Trophoblast cell (in vitro differentiated cells and primary cell): ENCODE measurements at regions not wholly inside any gene's neighbourhood (a gene's known extent, or its start where the extent isn't known, plus 50 kb on each side); places are given as distances from the start of the nearest gene placed in this dataset.

Experiments
- DNase-seq, 2 donors: peaks; one replicate each; pipeline ENCODE4 v3.0.0-alpha.2; 2016
- H2AFZ ChIP-seq: 2 replicates; pipeline ENCODE4 v1.6.1; 2013; ENCODE audit warnings: low read length, moderate library complexity, mild to moderate bottlenecking; ENCODE audit not compliant: insufficient read depth, poor library complexity
- H2AK5ac ChIP-seq: 2 replicates; pipeline ENCODE4 v1.6.1; 2013; ENCODE audit warnings: mild to moderate bottlenecking, low read length
- H2BK120ac ChIP-seq: 2 replicates; pipeline ENCODE4 v1.6.1; 2013; ENCODE audit warnings: low read length, mild to moderate bottlenecking, moderate library complexity; ENCODE audit not compliant: insufficient read depth, poor library complexity
- H2BK12ac ChIP-seq: 2 replicates; pipeline ENCODE4 v1.6.1; 2013; ENCODE audit warnings: mild to moderate bottlenecking, low read length, moderate library complexity
- H2BK5ac ChIP-seq: 2 replicates; pipeline ENCODE4 v1.6.1; 2013; ENCODE audit warnings: low read length, low read depth, moderate library complexity, mild to moderate bottlenecking; ENCODE audit not compliant: poor library complexity
- H3K14ac ChIP-seq: 2 replicates; pipeline ENCODE4 v1.6.1; 2013; ENCODE audit warnings: mild to moderate bottlenecking, low read length
- H3K18ac ChIP-seq: 2 replicates; pipeline ENCODE4 v1.6.1; 2013; ENCODE audit warnings: mild to moderate bottlenecking, low read length
- H3K23ac ChIP-seq: 2 replicates; pipeline ENCODE4 v1.6.1; 2013; ENCODE audit warnings: low read length
- H3K27ac ChIP-seq: 2 replicates; pipeline ENCODE4 v1.5.1; 2013; ENCODE audit warnings: low read depth, mild to moderate bottlenecking, inconsistent platforms, low read length, moderate library complexity
- H3K27me3 ChIP-seq: 2 replicates; pipeline ENCODE4 v1.6.1; 2013; ENCODE audit warnings: inconsistent platforms, mild to moderate bottlenecking, low read length, moderate library complexity; ENCODE audit not compliant: insufficient read depth
- H3K36me3 ChIP-seq, 2 experiments: 1 replicate in 1 of 2; 2 replicates in 1 of 2; pipeline ENCODE4 v1.6.1; 2013; ENCODE audit warnings: low read length in 2 of 2, mild to moderate bottlenecking in 2 of 2, moderate library complexity in 1 of 2; ENCODE audit not compliant: insufficient read depth in 2 of 2, control insufficient read depth in 1 of 2
- H3K4ac ChIP-seq: 2 replicates; pipeline ENCODE4 v1.6.1; 2013; ENCODE audit warnings: low read depth, mild to moderate bottlenecking, low read length, moderate library complexity
- H3K4me1 ChIP-seq, 2 experiments: 1 replicate in 1 of 2; 2 replicates in 1 of 2; pipeline ENCODE4 v1.6.1; 2013; ENCODE audit warnings: low read length in 2 of 2, mild to moderate bottlenecking in 2 of 2, moderate library complexity in 1 of 2; ENCODE audit not compliant: insufficient read depth in 2 of 2, control insufficient read depth in 1 of 2
- H3K4me2 ChIP-seq: 2 replicates; pipeline ENCODE4 v1.6.1; 2013; ENCODE audit warnings: inconsistent platforms, mild to moderate bottlenecking, low read length, moderate library complexity
- H3K4me3 ChIP-seq: 2 replicates; pipeline ENCODE4 v1.5.1; 2013; ENCODE audit warnings: mild to moderate bottlenecking, low read depth, low read length, inconsistent platforms
- H3K79me1 ChIP-seq: one replicate; pipeline ENCODE4 v1.6.1; 2013; ENCODE audit warnings: low read length
- H3K79me2 ChIP-seq: 2 replicates; pipeline ENCODE4 v1.6.1; 2013; ENCODE audit warnings: low read length, mild to moderate bottlenecking; ENCODE audit not compliant: control insufficient read depth, insufficient read depth, poor library complexity
- H3K9ac ChIP-seq: 2 replicates; pipeline ENCODE4 v1.6.1; 2013; ENCODE audit warnings: mild to moderate bottlenecking, low read length
- H3K9me3 ChIP-seq: 2 replicates; pipeline ENCODE4 v1.6.1; 2013; ENCODE audit warnings: low read depth, mild to moderate bottlenecking, control low read depth, inconsistent platforms, low read length; ENCODE audit not compliant: insufficient read depth
- H4K12ac ChIP-seq: 2 replicates; pipeline ENCODE4 v1.6.1; 2013; ENCODE audit warnings: low read depth, mild to moderate bottlenecking, low read length, moderate library complexity
- H4K8ac ChIP-seq: 2 replicates; pipeline ENCODE4 v1.6.1; 2013; ENCODE audit warnings: low read depth, mild to moderate bottlenecking, low read length, moderate library complexity
- H4K91ac ChIP-seq: one replicate; pipeline ENCODE4 v1.6.1; 2013; ENCODE audit warnings: low read depth, mild to moderate bottlenecking, low read length, moderate library complexity
- WGBS: extraction: QIAGEN DNeasy Blood & Tissue Kit; methylation state at CpG from one replicate; pipeline ENCODE4 v1.1.7; 2013; ENCODE audit warnings: missing lambda C conversion rate; ENCODE audit not compliant: insufficient read length, insufficient coverage; ENCODE audit errors: extremely low coverage; 5-methylcytosine and 5-hydroxymethylcytosine counted together

GRCh38 chr12:91565846-91566245, 383.2 kb upstream of the DCN start:
- Histone ChIP-seq H4K91ac (no peak overlapping the region), H3K9me3 (no peaks in the 10 kb centered on the region), H4K8ac (no peak overlapping the region), H2AK5ac (no peak overlapping the region), H3K27me3 (no peaks in the 10 kb centered on the region), H3K4me1 (no peaks in the 10 kb centered on the region), H2BK5ac (no peak overlapping the region), H3K79me1 (no peaks in the 10 kb centered on the region), H3K27ac (no peak overlapping the region), H3K4ac (no peak overlapping the region), H3K18ac (no peak overlapping the region), H2BK120ac (no peak overlapping the region), H3K9ac (no peak overlapping the region), H3K23ac (no peak overlapping the region), H3K36me3 (no peaks in the 10 kb centered on the region), H3K79me2 (no peaks in the 10 kb centered on the region), H3K14ac (no peak overlapping the region), H2AFZ (no peak overlapping the region), H4K12ac (no peak overlapping the region), H3K4me3 (no peak overlapping the region), H2BK12ac (no peak overlapping the region), H3K4me2 (no peak overlapping the region)
- WGBS = no CpG with 5 or more reads among the region's 1 CpG
- no peak for DNase-seq

- no peak overlapping the region for H2AFZ ChIP-seq
- H3K36me3 ChIP-seq = no peaks in the 10 kb centered on the region
- H3K9me3 ChIP-seq = no peaks in the 10 kb centered on the region
- DNase-seq = no peak
- no peak overlapping the region for H3K9ac ChIP-seq
- H3K14ac ChIP-seq = no peak overlapping the region
- H3K27me3 ChIP-seq = no peaks in the 10 kb centered on the region
- no peak overlapping the region for H2BK5ac ChIP-seq
- no peak overlapping the region for H4K91ac ChIP-seq
- H2BK12ac ChIP-seq = no peak overlapping the region
- no peak overlapping the region for H3K27ac ChIP-seq
- no peak overlapping the region for H3K23ac ChIP-seq
- H2BK120ac ChIP-seq = no peak overlapping the region
- no peak overlapping the region for H3K4me2 ChIP-seq
- no peak overlapping the region for H3K18ac ChIP-seq
- no peak overlapping the region for H4K12ac ChIP-seq
- no peak overlapping the region for H4K8ac ChIP-seq
- H2AK5ac ChIP-seq = no peak overlapping the region
- no peak overlapping the region for H3K4me3 ChIP-seq
- no peaks in the 10 kb centered on the region for H3K4me1 ChIP-seq
- H3K79me2 ChIP-seq = no peaks in the 10 kb centered on the region
- no CpG with 5 or more reads among the region's 4 CpGs for WGBS
- H3K4ac ChIP-seq = no peak overlapping the region
- H3K79me1 ChIP-seq = no peaks in the 10 kb centered on the region
These were observed 382.6 kb upstream of the DCN start for GRCh38 chr12:91565246-91565645.

GRCh38 chr12:91563011-91563765, 380.6 kb upstream of the DCN start:
- no CpG with 5 or more reads among the region's 4 CpGs for WGBS
- Histone ChIP-seq H2AK5ac (no peak overlapping the region), H3K27ac (no peak overlapping the region)

GRCh38 chr12:91562476-91562875, 379.9 kb upstream of the DCN start:
- H3K79me1 ChIP-seq = no peaks in the 10 kb centered on the region
- no peaks in the 10 kb centered on the region for H3K27me3 ChIP-seq
- DNase-seq = no peak
- H3K27ac ChIP-seq = no peak overlapping the region
- no peak overlapping the region for H3K23ac ChIP-seq
- no peaks in the 10 kb centered on the region for H3K79me2 ChIP-seq
- no peak overlapping the region for H3K14ac ChIP-seq
- H4K12ac ChIP-seq = no peak overlapping the region
- H3K9me3 ChIP-seq = no peaks in the 10 kb centered on the region
- no CpG with 5 or more reads among the region's 1 CpG for WGBS
- no peak overlapping the region for H4K91ac ChIP-seq
- H3K36me3 ChIP-seq = no peaks in the 10 kb centered on the region
- H2BK120ac ChIP-seq = no peak overlapping the region
- no peaks in the 10 kb centered on the region for H3K4me1 ChIP-seq
- H3K18ac ChIP-seq = no peak overlapping the region
- no peak overlapping the region for H3K4me2 ChIP-seq
- H3K4ac ChIP-seq = no peak overlapping the region
- no peak overlapping the region for H2BK5ac ChIP-seq
- no peak overlapping the region for H2BK12ac ChIP-seq
- H3K9ac ChIP-seq = no peak overlapping the region
- no peak overlapping the region for H4K8ac ChIP-seq
- H3K4me3 ChIP-seq = no peak overlapping the region
- no peak overlapping the region for H2AFZ ChIP-seq
- H2AK5ac ChIP-seq = no peak overlapping the region

More at GRCh38 chr12:91563011-91563765, 380.6 kb upstream of the DCN start:
- no peak overlapping the region for H2BK5ac ChIP-seq
- no peaks in the 10 kb centered on the region for H3K4me1 ChIP-seq
- H2BK12ac ChIP-seq = no peak overlapping the region
- no peak overlapping the region for H3K23ac ChIP-seq
- H2BK120ac ChIP-seq = no peak overlapping the region
- no peaks in the 10 kb centered on the region for H3K36me3 ChIP-seq
- no peaks in the 10 kb centered on the region for H3K79me1 ChIP-seq
- no peak overlapping the region for H4K8ac ChIP-seq
- no peak overlapping the region for H3K4me3 ChIP-seq
- no peaks in the 10 kb centered on the region for H3K9me3 ChIP-seq
- no peaks in the 10 kb centered on the region for H3K79me2 ChIP-seq
- no peak for DNase-seq
- no peak overlapping the region for H4K91ac ChIP-seq
- no peak overlapping the region for H3K14ac ChIP-seq
- H4K12ac ChIP-seq = no peak overlapping the region
- H3K9ac ChIP-seq = no peak overlapping the region
- no peaks in the 10 kb centered on the region for H3K27me3 ChIP-seq
- H2AFZ ChIP-seq = no peak overlapping the region
- H3K4me2 ChIP-seq = no peak overlapping the region
- H3K4ac ChIP-seq = no peak overlapping the region
- no peak overlapping the region for H3K18ac ChIP-seq
